HepG2 (cell line): ENCODE measurements at regions not wholly inside any gene's neighbourhood (a gene's known extent, or its start where the extent isn't known, plus 50 kb on each side); places are given as distances from the start of the nearest gene placed in this dataset.

ENCODE experiments used
- ATAC-seq: fragments of 200-7000 bp; cut with Tn5 transposase; 3 replicates; pipeline ENCODE4 v1.9.1; 2020; ENCODE audit warnings: mild to moderate bottlenecking, moderate library complexity
- BruUV-seq: library from RNA; stranded (reverse); fragments of 400-500 nt; replicated peaks from 2 replicates; lab custom pipeline; 2021; lab: Mats Ljungman, UMichigan
- CTCF ChIA-PET: fragments of 300-600 bp; formaldehyde crosslinking; extraction: SDS; loops from one replicate; lab custom pipeline; 2021; ENCODE audit warnings: low total read pairs, inconsistent platforms, low intra/inter-chr PET ratio; lab: Yijun Ruan, JAX
- POLR2A ChIA-PET: fragments of 350-600 bp; sonication (Branson Sonifier 250); formaldehyde crosslinking; loops from one replicate; lab custom pipeline; 2020; ENCODE audit warnings: antibody characterized with exemption, inconsistent platforms; lab: Yijun Ruan, JAX
- DNase-seq: peaks from one replicate; pipeline ENCODE4 v3.0.0-alpha.2; 2015; ENCODE audit warnings: low spot score
- FAIRE-seq: peaks from 3 replicates; lab custom pipeline; 2011; peaks lifted over from hg19 to GRCh38; lab: Jason Lieb, UNC
- H2AFZ ChIP-seq: one replicate; pipeline ENCODE4 v1.6.1; 2011; ENCODE audit warnings: low read length, inconsistent platforms
- H3K27ac ChIP-seq: fragments of 300-600 bp; 3 replicates; pipeline ENCODE4 v1.8.0; 2011; ENCODE audit warnings: mixed run types, mild to moderate bottlenecking, mixed read lengths, low read length, inconsistent platforms; ENCODE audit not compliant: insufficient read depth; ENCODE audit errors: extremely low read length
- H3K27me3 ChIP-seq, 2 experiments: fragments of 200-600 bp in 1 of 2; 2 replicates in 1 of 2; 3 replicates in 1 of 2; pipeline versions ENCODE4 v1.6.0 to v1.8.0; 2011; ENCODE audit warnings: low read length in 2 of 2, mild to moderate bottlenecking in 2 of 2, moderate library complexity in 2 of 2, inconsistent platforms in 1 of 2; ENCODE audit not compliant: insufficient read depth in 2 of 2, control insufficient read depth in 1 of 2
- H3K36me3 ChIP-seq, 2 experiments: fragments of 200-600 bp in 1 of 2; replicated peaks in 1 of 2; 2 replicates in 1 of 2; 3 replicates in 1 of 2; pipeline versions ENCODE4 v1.5.1 to v1.8.0; 2011; ENCODE audit warnings: low read length in 2 of 2, inconsistent platforms in 1 of 2; ENCODE audit not compliant: insufficient read depth in 2 of 2, control insufficient read depth in 1 of 2
- H3K4me1 ChIP-seq: 2 replicates; pipeline ENCODE4 v1.5.1; 2012; ENCODE audit warnings: low read length, inconsistent platforms; ENCODE audit not compliant: insufficient read depth
- H3K4me2 ChIP-seq: 2 replicates; pipeline ENCODE4 v1.6.0; 2011; ENCODE audit warnings: low read depth, low read length, inconsistent platforms
- H3K4me3 ChIP-seq, 3 experiments: fragments of 200-600 bp in 1 of 3; sonication (generic), shearing (Covaris generic) in 1 of 3; replicated peaks in 1 of 3; 2 replicates each; pipeline ENCODE4 v1.5.1; 2011 to 2016; ENCODE audit warnings: low read length in 3 of 3, inconsistent platforms in 2 of 3, low read depth in 2 of 3, mild to moderate bottlenecking in 2 of 3, control low read depth in 1 of 3, mixed read lengths in 1 of 3; ENCODE audit not compliant: insufficient read depth in 1 of 3
- H3K79me2 ChIP-seq: one replicate; pipeline ENCODE4 v1.6.1; 2011; ENCODE audit warnings: low read length, inconsistent platforms; ENCODE audit not compliant: insufficient read depth
- H3K9ac ChIP-seq: 2 replicates; pipeline ENCODE4 v1.6.0; 2011; ENCODE audit warnings: mild to moderate bottlenecking, low read depth, low read length, inconsistent platforms; ENCODE audit not compliant: insufficient read depth
- H3K9me3 ChIP-seq: 2 replicates; pipeline ENCODE4 v1.5.1; 2012; ENCODE audit warnings: mild to moderate bottlenecking, low read length
- H4K20me1 ChIP-seq: 2 replicates; pipeline ENCODE4 v1.6.0; 2011; ENCODE audit warnings: inconsistent platforms, mild to moderate bottlenecking, low read length, moderate library complexity; ENCODE audit not compliant: insufficient read depth
- CBFB ChIP-seq: sonication (generic); formaldehyde crosslinking; IDR thresholded peaks from 2 replicates; pipeline ENCODE4 v1.4.0; 2020; ENCODE audit warnings: missing genetic modification reagents
- FOSL1 ChIP-seq: sonication (generic); formaldehyde crosslinking; IDR thresholded peaks from 2 replicates; pipeline ENCODE4 v1.9.0; 2021; ENCODE audit warnings: missing genetic modification reagents, borderline replicate concordance
- NFRKB ChIP-seq: fragments of 450-650 bp; IDR thresholded peaks from 2 replicates; pipeline ENCODE4 v1.6.1; 2017
- SUZ12 ChIP-seq: fragments of 150-350 bp; IDR thresholded peaks from 2 replicates; pipeline ENCODE4 v1.6.1; 2014; ENCODE audit warnings: low read depth, low read length
- ZNF253 ChIP-seq: sonication (generic); formaldehyde crosslinking; IDR thresholded peaks from 2 replicates; pipeline ENCODE4 v1.8.0; 2022; ENCODE audit warnings: mild to moderate bottlenecking, missing genetic modification reagents, borderline replicate concordance
- ZNF260 ChIP-seq: sonication (generic); formaldehyde crosslinking; IDR thresholded peaks from 2 replicates; pipeline ENCODE4 v1.4.0; 2020; ENCODE audit warnings: missing genetic modification reagents, low read depth, mild to moderate bottlenecking, borderline replicate concordance
- ZNF7 ChIP-seq: IDR thresholded peaks from 2 replicates; pipeline ENCODE4 v1.6.1; 2016; ENCODE audit warnings: missing biosample characterization, missing genetic modification reagents
- WGBS: methylation state at CpG from one replicate; pipeline ENCODE4 v1.1.6; 2017; ENCODE audit warnings: low lambda C conversion rate; 5-methylcytosine and 5-hydroxymethylcytosine counted together
- in situ Hi-C: cut with HindIII; loops from 2 replicates; pipeline ENCODE4 v1.10.0; 2017; ENCODE audit warnings: low pct_unique_long_range_greater_than_20kb; ENCODE audit not compliant: extremely low pct_ligation_motif_present
- intact Hi-C: fragments of 100-400 bp; cut with micrococcal nuclease; formaldehyde crosslinking; loops from one replicate; pipeline ENCODE4 v1.10.0; 2022; ENCODE audit not compliant: unreplicated experiment
- TF ChIP-seq, protein P1 (sequence below): sonication (generic); formaldehyde crosslinking; IDR thresholded peaks from 2 replicates; pipeline ENCODE4 v1.4.0; 2020; ENCODE audit warnings: missing genetic modification reagents, borderline replicate concordance

DNA sequence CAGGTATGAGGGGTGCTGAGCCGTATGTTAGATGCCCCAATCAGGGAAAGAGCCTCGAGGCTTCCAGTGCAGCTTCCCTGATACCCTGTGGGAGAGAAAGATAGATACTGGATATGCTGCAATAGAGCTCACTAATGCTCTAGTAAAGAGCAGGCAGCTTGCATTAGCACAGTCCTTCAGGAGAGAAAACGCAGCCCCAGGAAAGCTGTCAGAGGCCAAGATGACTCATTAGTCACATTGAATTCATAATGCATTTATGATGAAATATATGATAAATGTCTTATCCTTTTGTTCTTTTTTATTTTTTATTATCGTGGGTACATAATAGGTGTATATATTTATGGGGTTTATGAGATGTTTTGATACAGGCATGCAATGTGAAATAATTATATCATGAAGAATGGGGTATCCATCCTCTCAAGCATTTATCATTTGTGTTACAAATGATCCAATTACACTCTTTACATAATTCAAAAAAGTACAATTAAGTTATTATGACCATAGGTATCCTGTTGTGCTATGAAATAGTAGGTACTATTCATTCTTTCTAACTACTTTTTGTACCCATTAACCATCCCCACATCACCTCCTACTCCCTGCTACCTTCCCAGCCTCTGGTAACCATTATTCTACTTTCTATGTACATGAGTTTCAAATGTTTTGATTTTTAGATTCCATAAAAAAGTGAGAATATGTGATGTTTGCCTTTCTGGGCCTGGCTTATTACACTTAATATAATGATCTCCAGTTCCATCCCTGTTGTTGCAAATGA, 94.5 kb upstream of the TOP3B start:
- DNase-seq (no peak), ATAC-seq (no peak), FAIRE-seq (no peak)
- no peaks in the 10 kb centered on the region for H3K79me2 ChIP-seq
- no peak overlapping the region for H3K9ac ChIP-seq
- intact Hi-C loops (no loop called here), in situ Hi-C loops (no loop called here)
- no peaks in the 10 kb centered on the region for H3K36me3 ChIP-seq
- 10% methylated on average over 4 of the region's 4 CpGs for WGBS
- no peak overlapping the region for H3K27ac ChIP-seq
- H4K20me1 ChIP-seq, result no peaks in the 10 kb centered on the region
- H3K9me3 ChIP-seq, result no peaks in the 10 kb centered on the region
- H3K4me3 ChIP-seq, result no peak overlapping the region
- H3K4me1 ChIP-seq, result peaks cover 15% of the 10 kb centered on the region
- CTCF ChIA-PET, result no interaction called here
- POLR2A ChIA-PET, result no interaction called here
- no TSS peak for BruUV-seq
- TF ChIP-seq ZNF253 (CRISPR knock-in tag) (no peak), SUZ12 (no peak), ZNF7 (CRISPR knock-in tag) (no peak), FOSL1 (no peak), NFRKB (no peak), ZNF260 (CRISPR knock-in tag) (no peak), CBFB (CRISPR knock-in tag) (no peak)
- TF ChIP-seq, protein P1, sequence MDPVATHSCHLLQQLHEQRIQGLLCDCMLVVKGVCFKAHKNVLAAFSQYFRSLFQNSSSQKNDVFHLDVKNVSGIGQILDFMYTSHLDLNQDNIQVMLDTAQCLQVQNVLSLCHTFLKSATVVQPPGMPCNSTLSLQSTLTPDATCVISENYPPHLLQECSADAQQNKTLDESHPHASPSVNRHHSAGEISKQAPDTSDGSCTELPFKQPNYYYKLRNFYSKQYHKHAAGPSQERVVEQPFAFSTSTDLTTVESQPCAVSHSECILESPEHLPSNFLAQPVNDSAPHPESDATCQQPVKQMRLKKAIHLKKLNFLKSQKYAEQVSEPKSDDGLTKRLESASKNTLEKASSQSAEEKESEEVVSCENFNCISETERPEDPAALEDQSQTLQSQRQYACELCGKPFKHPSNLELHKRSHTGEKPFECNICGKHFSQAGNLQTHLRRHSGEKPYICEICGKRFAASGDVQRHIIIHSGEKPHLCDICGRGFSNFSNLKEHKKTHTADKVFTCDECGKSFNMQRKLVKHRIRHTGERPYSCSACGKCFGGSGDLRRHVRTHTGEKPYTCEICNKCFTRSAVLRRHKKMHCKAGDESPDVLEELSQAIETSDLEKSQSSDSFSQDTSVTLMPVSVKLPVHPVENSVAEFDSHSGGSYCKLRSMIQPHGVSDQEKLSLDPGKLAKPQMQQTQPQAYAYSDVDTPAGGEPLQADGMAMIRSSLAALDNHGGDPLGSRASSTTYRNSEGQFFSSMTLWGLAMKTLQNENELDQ (CRISPR knock-in tag), result no peak
- no peak overlapping the region for H2AFZ ChIP-seq
- peaks cover 0 to 32% of the 10 kb centered on the region in 2 experiments; a peak in 3 of 5 replicates for H3K27me3 ChIP-seq
- no peak overlapping the region for H3K4me2 ChIP-seq
